IPS-18a (cell line): ENCODE measurements at regions not wholly inside any gene's neighbourhood (a gene's known extent, or its start where the extent isn't known, plus 50 kb on each side); places are given as distances from the start of the nearest gene placed in this dataset.

ENCODE experiments used
- H3K27ac ChIP-seq: one replicate; pipeline ENCODE4 v1.5.1; 2013; ENCODE audit warnings: low read length
- H3K27me3 ChIP-seq: one replicate; pipeline ENCODE4 v1.6.1; 2013; ENCODE audit warnings: mild to moderate bottlenecking, low read length; ENCODE audit not compliant: control insufficient read depth, insufficient read depth
- H3K36me3 ChIP-seq: one replicate; pipeline ENCODE4 v1.6.1; 2013; ENCODE audit warnings: low read depth, low read length; ENCODE audit not compliant: control insufficient read depth
- H3K4me1 ChIP-seq: one replicate; pipeline ENCODE4 v1.6.1; 2013; ENCODE audit warnings: low read depth, low read length; ENCODE audit not compliant: control insufficient read depth
- H3K4me3 ChIP-seq: one replicate; pipeline ENCODE4 v1.5.1; 2013; ENCODE audit warnings: low read length
- H3K9ac ChIP-seq: one replicate; pipeline ENCODE4 v1.6.1; 2013; ENCODE audit warnings: mild to moderate bottlenecking, low read length, moderate library complexity
- H3K9me3 ChIP-seq: one replicate; pipeline ENCODE4 v1.6.1; 2013; ENCODE audit warnings: low read depth, low read length; ENCODE audit not compliant: control insufficient read depth

DNA sequence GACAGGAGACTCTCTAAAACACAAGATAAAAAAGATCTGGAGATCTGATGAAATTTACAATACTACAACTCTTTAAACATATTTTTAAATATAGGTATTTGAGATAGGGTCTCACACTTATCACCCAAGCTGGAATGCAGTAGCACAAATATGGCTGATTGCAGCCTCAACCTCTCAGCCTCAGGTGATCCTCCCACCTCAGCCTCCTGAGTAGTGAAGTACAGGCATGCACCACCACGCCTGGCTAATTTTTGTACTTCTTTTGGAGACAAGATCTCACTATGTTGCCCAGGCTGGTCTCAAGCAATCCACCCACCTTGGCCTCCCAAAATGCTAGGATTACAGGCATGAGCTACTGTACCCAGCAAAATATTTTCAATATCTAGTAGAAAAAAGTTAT lies 170.0 kb upstream of the NR5A2 start:
- Histone ChIP-seq H3K9ac (no peak overlapping the region), H3K27me3 (no peaks in the 10 kb centered on the region), H3K4me3 (no peak overlapping the region), H3K9me3 (no peaks in the 10 kb centered on the region), H3K27ac (no peak overlapping the region), H3K36me3 (no peaks in the 10 kb centered on the region), H3K4me1 (peaks cover 15% of the 10 kb centered on the region)

DNA sequence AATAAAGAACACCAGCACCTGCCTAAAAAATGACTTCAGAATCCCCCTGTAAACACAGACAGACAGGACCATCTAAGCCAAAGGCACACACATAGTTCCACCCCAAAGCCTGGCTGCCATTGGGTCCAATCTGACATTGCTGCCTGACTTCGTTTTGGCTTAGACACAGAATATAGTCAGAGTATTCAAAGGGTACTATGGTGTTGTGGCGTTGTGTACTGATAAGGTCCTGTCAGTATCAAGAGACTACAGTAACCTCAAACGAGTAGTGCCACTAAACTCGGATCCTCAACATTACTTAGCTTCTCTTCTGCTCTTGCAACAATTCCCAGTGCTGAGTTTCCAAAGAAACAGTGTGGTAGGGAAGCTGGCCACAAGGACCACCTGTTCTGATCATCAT lies 169.3 kb upstream of the NR5A2 start:
- Histone ChIP-seq H3K9ac (no peak overlapping the region), H3K27ac (no peak overlapping the region)

DNA sequence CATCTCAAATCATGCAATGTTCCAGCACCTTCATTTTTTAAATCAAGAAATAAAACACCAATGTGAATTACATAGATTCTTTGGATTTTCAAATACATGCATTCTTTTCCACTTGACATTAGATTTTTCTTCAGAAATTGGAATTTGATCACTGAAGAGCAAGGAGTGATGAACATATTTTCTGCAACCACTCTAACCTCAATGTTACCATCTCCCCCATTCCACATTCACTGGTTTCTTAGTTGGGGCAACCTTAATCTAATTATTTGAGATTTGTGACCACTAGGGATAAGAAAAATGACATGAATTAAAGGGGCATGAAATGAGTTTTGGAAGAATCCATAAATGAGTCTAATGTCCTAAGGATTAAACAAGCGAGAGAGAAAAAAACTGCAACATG lies 168.7 kb upstream of the NR5A2 start:
- H3K27me3 ChIP-seq: no peaks in the 10 kb centered on the region
- H3K27ac ChIP-seq: no peak overlapping the region
- H3K9me3 ChIP-seq: no peaks in the 10 kb centered on the region
- no peak overlapping the region for H3K9ac ChIP-seq
- H3K4me3 ChIP-seq: no peak overlapping the region
- no peaks in the 10 kb centered on the region for H3K36me3 ChIP-seq
- H3K4me1 ChIP-seq: peaks cover 15% of the 10 kb centered on the region

More for the DNA sequence above, 169.3 kb upstream of the NR5A2 start:
- Histone ChIP-seq H3K4me1 (peaks cover 15% of the 10 kb centered on the region), H3K27me3 (no peaks in the 10 kb centered on the region), H3K36me3 (no peaks in the 10 kb centered on the region), H3K4me3 (no peak overlapping the region), H3K9me3 (no peaks in the 10 kb centered on the region)

DNA sequence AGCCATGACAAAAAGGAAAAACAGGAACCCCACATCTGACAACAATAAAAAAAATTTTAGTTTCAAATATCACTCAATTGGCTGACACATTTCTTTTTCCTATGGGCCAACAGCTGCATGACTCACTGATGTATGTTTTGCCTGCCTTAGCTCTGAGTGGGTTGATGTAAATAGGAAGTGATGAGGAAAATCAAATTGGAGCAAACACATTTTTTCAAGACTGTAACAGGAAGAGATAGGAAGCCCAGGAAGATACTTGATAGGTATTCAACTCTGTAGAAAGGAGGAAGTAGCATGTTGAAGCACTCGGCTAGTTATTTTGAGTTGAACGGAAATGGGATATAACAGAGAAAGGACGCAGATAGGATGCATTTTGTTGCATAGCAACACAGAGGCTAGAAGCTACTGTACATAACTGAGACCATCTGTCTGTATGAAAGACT lies 168.0 kb upstream of the NR5A2 start:
- Histone ChIP-seq H3K27ac (no peak overlapping the region), H3K9me3 (no peaks in the 10 kb centered on the region), H3K4me1 (peaks cover 15% of the 10 kb centered on the region), H3K4me3 (no peak overlapping the region), H3K36me3 (no peaks in the 10 kb centered on the region), H3K27me3 (no peaks in the 10 kb centered on the region), H3K9ac (no peak overlapping the region)

DNA sequence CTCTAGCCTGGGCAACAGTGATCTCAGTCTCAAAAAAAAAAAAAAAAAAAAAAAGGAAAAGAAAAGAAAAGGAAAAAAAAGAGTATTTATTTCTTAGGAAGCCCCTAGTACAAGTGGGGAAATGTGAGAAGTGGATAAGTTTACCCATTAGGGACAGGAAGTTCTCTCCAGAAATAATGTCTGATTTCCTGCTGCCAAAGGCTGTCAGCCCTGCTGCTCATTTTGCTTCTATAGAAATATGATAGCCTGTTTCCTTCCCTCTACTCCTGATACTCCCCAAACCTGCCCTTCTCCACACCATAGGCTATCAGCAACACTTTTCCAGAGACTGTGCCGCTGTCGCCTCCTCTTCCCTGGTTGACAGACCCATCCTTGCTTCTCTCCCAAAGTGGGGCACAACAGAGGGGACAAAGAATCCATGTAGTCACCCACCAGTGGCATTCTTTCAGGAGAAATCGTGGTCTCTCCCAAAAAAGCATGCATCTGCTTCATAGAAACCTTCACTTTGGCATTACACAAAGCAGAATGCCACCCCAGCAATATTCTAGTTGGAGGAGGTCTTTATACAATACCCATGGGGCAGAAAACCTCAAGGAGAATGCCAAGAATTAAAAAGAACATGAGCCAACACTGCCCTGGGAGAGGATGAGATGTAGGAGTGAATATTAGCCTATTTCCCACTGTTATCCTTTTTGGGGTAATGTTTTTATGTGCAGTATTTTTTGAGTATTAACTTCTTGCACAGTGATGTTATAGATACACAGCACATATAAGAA lies 166.3 kb upstream of the NR5A2 start:
- Histone ChIP-seq H3K4me3 (no peak overlapping the region), H3K36me3 (no peaks in the 10 kb centered on the region), H3K27me3 (no peaks in the 10 kb centered on the region), H3K9me3 (no peaks in the 10 kb centered on the region), H3K4me1 (peaks cover 12% of the 10 kb centered on the region), H3K27ac (no peak overlapping the region), H3K9ac (no peak overlapping the region)

DNA sequence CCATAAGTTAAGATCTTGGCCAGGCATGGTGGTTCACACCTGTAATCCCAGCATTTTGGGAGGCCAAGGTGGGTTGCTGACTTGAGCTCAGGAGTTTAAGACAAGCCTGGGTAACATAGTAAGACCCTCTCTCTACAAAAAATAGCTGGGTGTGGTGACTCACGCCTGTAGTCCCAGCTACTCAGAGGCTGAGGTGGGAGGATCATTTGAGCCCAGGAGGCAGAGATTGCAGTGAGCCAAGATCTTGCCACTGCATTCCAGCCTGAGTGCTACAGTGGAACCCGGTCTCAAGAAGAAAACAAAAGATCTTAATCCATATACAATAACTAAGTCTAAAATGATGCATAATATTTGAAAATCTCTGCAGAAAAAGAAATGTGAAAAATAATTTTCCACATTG lies 165.5 kb upstream of the NR5A2 start:
- H3K9me3 ChIP-seq: no peaks in the 10 kb centered on the region
- no peaks in the 10 kb centered on the region for H3K27me3 ChIP-seq
- no peak overlapping the region for H3K4me3 ChIP-seq
- H3K27ac ChIP-seq: no peak overlapping the region
- H3K36me3 ChIP-seq: no peaks in the 10 kb centered on the region
- no peak overlapping the region for H3K9ac ChIP-seq
- H3K4me1 ChIP-seq: peaks cover 10% of the 10 kb centered on the region

DNA sequence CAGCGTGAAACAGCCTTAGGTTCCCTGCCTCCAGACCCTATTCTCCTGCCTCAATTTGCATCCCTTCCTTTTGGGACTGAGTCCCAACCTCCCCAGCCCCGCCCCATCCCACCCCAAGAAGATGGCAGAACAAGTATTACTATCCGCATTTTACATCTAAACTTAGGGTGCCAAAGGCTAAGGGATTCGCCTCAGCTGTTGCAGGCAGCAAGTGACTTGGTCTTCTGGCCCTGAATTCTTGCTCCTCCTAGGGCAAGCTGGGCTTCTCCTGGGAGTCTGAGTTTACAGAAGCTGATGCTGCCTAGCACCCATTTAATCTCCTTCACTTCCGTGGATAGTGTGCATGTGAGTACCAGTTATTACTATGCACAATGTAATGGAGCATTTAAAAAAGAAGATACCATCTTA lies 161.3 kb upstream of the NR5A2 start:
- Histone ChIP-seq H3K36me3 (no peaks in the 10 kb centered on the region), H3K9me3 (no peaks in the 10 kb centered on the region), H3K9ac (no peak overlapping the region), H3K27ac (no peak overlapping the region), H3K4me1 (peaks cover 10% of the 10 kb centered on the region), H3K4me3 (peak overlapping the region; percentile 34), H3K27me3 (no peaks in the 10 kb centered on the region)

DNA sequence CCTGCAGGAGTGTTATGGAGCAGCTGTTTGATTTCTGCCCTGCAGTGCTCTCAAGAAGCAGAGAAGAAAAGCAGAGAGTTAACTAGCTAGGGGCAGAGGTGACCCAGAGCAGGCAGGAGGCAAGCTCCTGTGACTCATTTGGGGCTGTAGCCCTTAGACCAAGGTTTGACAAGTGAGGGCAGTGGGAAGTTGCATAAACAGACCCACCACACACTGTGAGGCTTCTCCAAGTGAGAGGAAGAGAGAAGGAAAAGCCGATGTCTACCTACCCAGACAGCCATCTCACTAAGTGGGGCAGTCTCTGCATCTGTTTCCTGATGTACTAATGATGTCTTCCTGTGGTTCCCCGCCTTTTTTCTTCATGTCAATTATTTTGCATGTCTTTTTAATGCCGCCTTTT lies 159.9 kb upstream of the NR5A2 start:
- Histone ChIP-seq H3K4me1 (peaks cover 10% of the 10 kb centered on the region), H3K27ac (no peak overlapping the region), H3K36me3 (no peaks in the 10 kb centered on the region), H3K27me3 (no peaks in the 10 kb centered on the region), H3K4me3 (no peak overlapping the region), H3K9ac (no peak overlapping the region), H3K9me3 (no peaks in the 10 kb centered on the region)

DNA sequence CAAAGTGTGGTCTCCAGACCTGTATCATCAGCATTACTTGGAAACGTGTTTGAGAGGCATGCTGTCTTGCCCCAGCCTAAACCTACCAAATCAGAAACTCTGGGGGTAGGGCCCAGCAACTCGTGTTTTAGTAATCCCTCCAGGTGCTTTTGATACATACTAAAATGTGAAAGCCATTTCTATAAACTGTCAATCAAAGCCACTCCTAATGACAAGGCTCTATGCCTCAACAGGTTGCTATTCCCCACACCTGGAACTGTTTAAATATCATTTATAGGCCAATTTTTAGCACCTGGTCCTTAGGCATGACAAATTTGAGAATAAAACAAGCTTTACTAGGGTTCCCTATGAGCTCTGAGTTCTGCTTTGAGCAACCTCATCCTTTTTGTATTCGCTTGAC lies 158.7 kb upstream of the NR5A2 start:
- Histone ChIP-seq H3K4me3 (no peak overlapping the region), H3K27ac (no peak overlapping the region), H3K27me3 (no peaks in the 10 kb centered on the region), H3K36me3 (no peaks in the 10 kb centered on the region), H3K9ac (no peak overlapping the region), H3K4me1 (peaks cover 10% of the 10 kb centered on the region), H3K9me3 (no peaks in the 10 kb centered on the region)

DNA sequence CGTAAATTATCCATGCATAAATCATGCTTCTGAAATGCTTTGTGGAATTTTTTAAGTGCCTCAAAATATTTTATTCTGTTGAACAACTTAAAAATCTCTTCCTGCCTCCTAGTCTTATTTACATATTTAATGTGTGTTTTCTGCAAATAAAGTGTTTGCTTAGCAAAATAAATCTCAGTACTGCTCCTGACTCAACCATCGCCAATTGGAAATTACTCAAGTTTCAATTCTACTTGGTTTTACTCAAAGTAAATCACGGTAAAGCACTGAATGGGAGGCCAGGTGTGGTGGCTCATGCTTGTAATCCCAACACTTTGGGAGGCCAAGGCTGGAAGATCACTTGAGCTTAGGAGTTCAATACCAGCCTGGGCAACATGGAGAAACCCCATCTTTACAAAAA lies 152.2 kb upstream of the NR5A2 start:
- Histone ChIP-seq H3K9ac (no peak overlapping the region), H3K36me3 (no peaks in the 10 kb centered on the region), H3K4me3 (no peak overlapping the region), H3K9me3 (no peaks in the 10 kb centered on the region), H3K4me1 (no peaks in the 10 kb centered on the region), H3K27me3 (no peaks in the 10 kb centered on the region), H3K27ac (no peak overlapping the region)

DNA sequence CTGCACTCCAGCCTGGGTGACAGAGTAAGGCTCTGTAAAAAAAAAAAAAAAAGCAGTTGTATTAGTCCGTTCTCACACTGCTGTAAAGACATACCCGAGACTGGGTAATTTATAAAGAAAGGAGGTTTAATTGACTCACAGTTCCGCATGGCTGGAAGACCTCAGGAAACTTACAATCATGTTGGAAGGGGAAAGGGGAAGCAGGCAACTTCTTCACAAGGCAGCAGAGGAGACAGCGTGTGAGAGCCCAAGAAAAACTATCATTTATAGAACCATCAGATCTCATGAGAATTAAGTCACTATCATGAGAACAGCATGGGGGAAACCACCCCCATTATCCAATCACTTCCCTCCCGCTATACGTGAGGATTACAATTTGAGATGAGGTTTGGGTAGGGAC lies 151.7 kb upstream of the NR5A2 start:
- Histone ChIP-seq H3K27me3 (no peaks in the 10 kb centered on the region), H3K27ac (no peak overlapping the region), H3K4me3 (no peak overlapping the region), H3K9ac (no peak overlapping the region), H3K36me3 (no peaks in the 10 kb centered on the region), H3K4me1 (no peaks in the 10 kb centered on the region), H3K9me3 (no peaks in the 10 kb centered on the region)
